GM23338 (cell line): ENCODE measurements at regions not wholly inside any gene's neighbourhood (a gene's known extent, or its start where the extent isn't known, plus 50 kb on each side); places are given as distances from the start of the nearest gene placed in this dataset.

Experiments
- ATAC-seq: fragments of 200-7000 bp; cut with Tn5 transposase; 3 replicates; pipeline ENCODE4 v1.9.1; 2020
- DNase-seq: peaks from one replicate; pipeline ENCODE4 v3.0.0-alpha.2; 2015; ENCODE audit warnings: low spot score
- H2AFZ ChIP-seq: fragments of 200-600 bp; sonication (generic); 2 replicates; pipeline ENCODE4 v1.8.0; 2016; ENCODE audit warnings: antibody characterized with exemption, mild to moderate bottlenecking, moderate library complexity
- H3F3A ChIP-seq: fragments of 200-600 bp; sonication (generic); replicated peaks from 2 replicates; pipeline ENCODE4 v1.8.0; 2017; ENCODE audit warnings: antibody characterized with exemption, mixed run types, low read depth
- H3K27ac ChIP-seq: fragments of 200-600 bp; sonication (generic); 2 replicates; pipeline ENCODE4 v1.6.1; 2016; ENCODE audit warnings: low read depth
- H3K27me3 ChIP-seq: fragments of 200-600 bp; sonication (generic); 2 replicates; pipeline ENCODE4 v1.8.0; 2016; ENCODE audit warnings: mild to moderate bottlenecking, mixed run types, moderate library complexity; ENCODE audit not compliant: insufficient read depth
- H3K36me3 ChIP-seq: fragments of 200-600 bp; sonication (generic); 2 replicates; pipeline ENCODE4 v1.8.0; 2016; ENCODE audit warnings: mild to moderate bottlenecking; ENCODE audit not compliant: insufficient read depth
- H3K4me1 ChIP-seq: fragments of 200-600 bp; sonication (generic); 2 replicates; pipeline ENCODE4 v1.8.0; 2016; ENCODE audit warnings: mild to moderate bottlenecking, moderate library complexity; ENCODE audit not compliant: insufficient read depth
- H3K4me2 ChIP-seq: fragments of 200-600 bp; sonication (generic); 2 replicates; pipeline ENCODE4 v1.7.1; 2017; ENCODE audit warnings: mixed run types
- H3K4me3 ChIP-seq: fragments of 200-600 bp; sonication (generic); 2 replicates; pipeline ENCODE4 v1.6.1; 2016; ENCODE audit warnings: mixed run types
- H3K79me2 ChIP-seq: fragments of 200-600 bp; sonication (generic); replicated peaks from 2 replicates; pipeline ENCODE4 v1.8.0; 2017; ENCODE audit warnings: mild to moderate bottlenecking; ENCODE audit not compliant: insufficient read depth
- H3K9me2 ChIP-seq: fragments of 200-600 bp; sonication (generic); 2 replicates; pipeline ENCODE4 v1.8.0; 2017; ENCODE audit not compliant: insufficient read depth
- H4K20me1 ChIP-seq: fragments of 200-600 bp; sonication (generic); replicated peaks from 2 replicates; pipeline ENCODE4 v1.8.0; 2017; ENCODE audit warnings: mild to moderate bottlenecking; ENCODE audit not compliant: insufficient read depth
- H3K27ac Mint-ChIP-seq: 2 replicates; pipeline ENCODE4 v1.8.0; 2020; ENCODE audit warnings: inconsistent platforms, mild to moderate bottlenecking, moderate library complexity, mixed read lengths
- H3K27me3 Mint-ChIP-seq: 3 replicates; pipeline ENCODE4 v1.8.0; 2022; ENCODE audit warnings: low read depth, mild to moderate bottlenecking, moderate library complexity, mixed read lengths, inconsistent platforms; ENCODE audit not compliant: insufficient read depth, poor library complexity
- H3K36me3 Mint-ChIP-seq: 3 replicates; pipeline ENCODE4 v1.8.0; 2021; ENCODE audit warnings: low read depth, mild to moderate bottlenecking, inconsistent platforms, moderate library complexity, mixed read lengths
- H3K4me1 Mint-ChIP-seq: 3 replicates; pipeline ENCODE4 v1.8.0; 2020; ENCODE audit warnings: mild to moderate bottlenecking, inconsistent platforms, mixed read lengths
- H3K4me3 Mint-ChIP-seq: 3 replicates; pipeline ENCODE4 v1.8.0; 2021; ENCODE audit warnings: moderate library complexity, mild to moderate bottlenecking, inconsistent platforms, mixed read lengths
- H3K9me3 Mint-ChIP-seq: 3 replicates; pipeline ENCODE4 v1.8.0; 2020; ENCODE audit warnings: moderate library complexity, mild to moderate bottlenecking, inconsistent platforms, mixed read lengths
- CREB1 ChIP-seq: fragments of 250-450 bp; sonication (Bioruptor Pico); IDR thresholded peaks from 2 replicates; pipeline ENCODE4 v1.5.0; 2020; ENCODE audit warnings: low read depth, mild to moderate bottlenecking, moderate library complexity
- EZH2 ChIP-seq: fragments of 200-600 bp; sonication (generic); IDR thresholded peaks from one replicate; pipeline ENCODE4 v1.8.0; 2017; ENCODE audit warnings: antibody characterized with exemption, mild to moderate bottlenecking, low read depth; ENCODE audit not compliant: unreplicated experiment
- EZH2phosphoT487 ChIP-seq: fragments of 200-600 bp; sonication (generic); IDR thresholded peaks from one replicate; pipeline ENCODE4 v1.8.1; 2018; ENCODE audit warnings: antibody characterized with exemption; ENCODE audit not compliant: unreplicated experiment
- JUNB ChIP-seq: IDR thresholded peaks from one replicate; pipeline ENCODE4 v1.6.1; 2016; ENCODE audit warnings: antibody characterized with exemption; ENCODE audit not compliant: unreplicated experiment
- NANOG ChIP-seq: IDR thresholded peaks from 2 replicates; pipeline ENCODE4 v1.6.1; 2016; ENCODE audit warnings: antibody characterized with exemption, borderline replicate concordance
- POLR2AphosphoS5 ChIP-seq: IDR thresholded peaks from 2 replicates; pipeline ENCODE4 v1.6.1; 2016; ENCODE audit warnings: antibody characterized with exemption, low read depth
- STAT1 ChIP-seq: IDR thresholded peaks from one replicate; pipeline ENCODE4 v1.6.1; 2016; ENCODE audit warnings: antibody characterized with exemption; ENCODE audit not compliant: unreplicated experiment
- ZNF114 ChIP-seq: fragments of 250-450 bp; sonication (Bioruptor Pico); IDR thresholded peaks from 2 replicates; pipeline ENCODE4 v1.5.0; 2020; ENCODE audit warnings: mild to moderate bottlenecking, moderate library complexity
- ZNF331 ChIP-seq: fragments of 250-450 bp; sonication (Bioruptor Pico); IDR thresholded peaks from 2 replicates; pipeline ENCODE4 v1.5.0; 2020; ENCODE audit warnings: low read depth, mild to moderate bottlenecking, moderate library complexity
- TF ChIP-seq, protein P1 (sequence below): IDR thresholded peaks from one replicate; pipeline ENCODE4 v1.6.1; 2018; ENCODE audit warnings: antibody characterized with exemption; ENCODE audit not compliant: unreplicated experiment
- TF ChIP-seq, protein P2 (sequence below), 2 experiments: fragments of 200-600 bp in 1 of 2; sonication (generic) in 1 of 2; conservative IDR thresholded peaks; 2 replicates each; pipeline versions ENCODE4 v1.5.1 to v1.6.1; 2016 to 2017; ENCODE audit warnings: antibody characterized with exemption in 2 of 2, low read depth in 2 of 2, mild to moderate bottlenecking in 2 of 2, moderate library complexity in 1 of 2
- TF ChIP-seq, protein P3 (sequence below): IDR thresholded peaks from 2 replicates; pipeline ENCODE4 v1.6.1; 2016; ENCODE audit warnings: antibody characterized with exemption
- TF ChIP-seq, protein P4 (sequence below): fragments of 250-450 bp; sonication (Bioruptor Pico); IDR thresholded peaks from 2 replicates; pipeline ENCODE4 v1.5.0; 2020; ENCODE audit warnings: mild to moderate bottlenecking, moderate library complexity

DNA sequence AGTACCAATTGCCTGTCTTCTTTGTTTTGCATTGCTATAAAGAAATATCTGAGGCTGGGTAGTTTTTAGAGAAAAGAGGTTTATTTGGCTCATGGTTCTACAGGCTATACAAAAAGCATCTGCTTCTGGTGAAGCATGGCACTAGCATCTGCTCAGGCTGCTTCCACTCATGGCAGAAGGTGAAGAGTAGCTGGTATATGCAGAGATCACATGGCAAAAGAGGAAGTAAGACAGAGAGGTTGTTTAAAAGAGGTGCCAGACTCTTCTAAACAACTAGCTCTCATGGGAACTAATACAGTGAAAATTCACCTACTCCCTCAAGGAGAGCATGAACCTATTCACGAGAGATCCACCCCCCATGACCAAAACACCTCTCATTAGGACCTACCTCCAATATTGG is 56.7 kb upstream of the GUCA2B start:
- ATAC-seq: no peak
- Histone ChIP-seq H3K4me1 (no peaks in the 10 kb centered on the region), H3K27ac (no peak overlapping the region), H3F3A (no peaks in the 10 kb centered on the region), H3K4me2 (no peak overlapping the region), H4K20me1 (no peaks in the 10 kb centered on the region), H2AFZ (no peak overlapping the region), H3K4me3 (no peak overlapping the region), H3K27me3 (no peaks in the 10 kb centered on the region), H3K9me2 (peaks cover 4% of the 10 kb centered on the region; the same call in 1 of the 2 replicates), H3K36me3 (no peaks in the 10 kb centered on the region), H3K79me2 (no peaks in the 10 kb centered on the region)
- Mint-ChIP-seq H3K36me3 (peaks cover 3% of the 10 kb centered on the region; the same call in 1 of the 3 replicates), H3K4me3 (no peak overlapping the region), H3K4me1 (no peaks in the 10 kb centered on the region), H3K27me3 (no peaks in the 10 kb centered on the region), H3K27ac (no peak overlapping the region), H3K9me3 (peaks cover 15% of the 10 kb centered on the region)
- no peak for DNase-seq
- TF ChIP-seq, protein P1, sequence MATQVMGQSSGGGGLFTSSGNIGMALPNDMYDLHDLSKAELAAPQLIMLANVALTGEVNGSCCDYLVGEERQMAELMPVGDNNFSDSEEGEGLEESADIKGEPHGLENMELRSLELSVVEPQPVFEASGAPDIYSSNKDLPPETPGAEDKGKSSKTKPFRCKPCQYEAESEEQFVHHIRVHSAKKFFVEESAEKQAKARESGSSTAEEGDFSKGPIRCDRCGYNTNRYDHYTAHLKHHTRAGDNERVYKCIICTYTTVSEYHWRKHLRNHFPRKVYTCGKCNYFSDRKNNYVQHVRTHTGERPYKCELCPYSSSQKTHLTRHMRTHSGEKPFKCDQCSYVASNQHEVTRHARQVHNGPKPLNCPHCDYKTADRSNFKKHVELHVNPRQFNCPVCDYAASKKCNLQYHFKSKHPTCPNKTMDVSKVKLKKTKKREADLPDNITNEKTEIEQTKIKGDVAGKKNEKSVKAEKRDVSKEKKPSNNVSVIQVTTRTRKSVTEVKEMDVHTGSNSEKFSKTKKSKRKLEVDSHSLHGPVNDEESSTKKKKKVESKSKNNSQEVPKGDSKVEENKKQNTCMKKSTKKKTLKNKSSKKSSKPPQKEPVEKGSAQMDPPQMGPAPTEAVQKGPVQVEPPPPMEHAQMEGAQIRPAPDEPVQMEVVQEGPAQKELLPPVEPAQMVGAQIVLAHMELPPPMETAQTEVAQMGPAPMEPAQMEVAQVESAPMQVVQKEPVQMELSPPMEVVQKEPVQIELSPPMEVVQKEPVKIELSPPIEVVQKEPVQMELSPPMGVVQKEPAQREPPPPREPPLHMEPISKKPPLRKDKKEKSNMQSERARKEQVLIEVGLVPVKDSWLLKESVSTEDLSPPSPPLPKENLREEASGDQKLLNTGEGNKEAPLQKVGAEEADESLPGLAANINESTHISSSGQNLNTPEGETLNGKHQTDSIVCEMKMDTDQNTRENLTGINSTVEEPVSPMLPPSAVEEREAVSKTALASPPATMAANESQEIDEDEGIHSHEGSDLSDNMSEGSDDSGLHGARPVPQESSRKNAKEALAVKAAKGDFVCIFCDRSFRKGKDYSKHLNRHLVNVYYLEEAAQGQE: no peak
- TF ChIP-seq STAT1 (no peak), EZH2 (no peak), ZNF331 (CRISPR knock-in tag) (no peak), NANOG (no peak), JUNB (no peak), POLR2AphosphoS5 (no peak), CREB1 (CRISPR knock-in tag) (no peak), ZNF114 (no peak), EZH2phosphoT487 (no peak)
- TF ChIP-seq, protein P2, sequence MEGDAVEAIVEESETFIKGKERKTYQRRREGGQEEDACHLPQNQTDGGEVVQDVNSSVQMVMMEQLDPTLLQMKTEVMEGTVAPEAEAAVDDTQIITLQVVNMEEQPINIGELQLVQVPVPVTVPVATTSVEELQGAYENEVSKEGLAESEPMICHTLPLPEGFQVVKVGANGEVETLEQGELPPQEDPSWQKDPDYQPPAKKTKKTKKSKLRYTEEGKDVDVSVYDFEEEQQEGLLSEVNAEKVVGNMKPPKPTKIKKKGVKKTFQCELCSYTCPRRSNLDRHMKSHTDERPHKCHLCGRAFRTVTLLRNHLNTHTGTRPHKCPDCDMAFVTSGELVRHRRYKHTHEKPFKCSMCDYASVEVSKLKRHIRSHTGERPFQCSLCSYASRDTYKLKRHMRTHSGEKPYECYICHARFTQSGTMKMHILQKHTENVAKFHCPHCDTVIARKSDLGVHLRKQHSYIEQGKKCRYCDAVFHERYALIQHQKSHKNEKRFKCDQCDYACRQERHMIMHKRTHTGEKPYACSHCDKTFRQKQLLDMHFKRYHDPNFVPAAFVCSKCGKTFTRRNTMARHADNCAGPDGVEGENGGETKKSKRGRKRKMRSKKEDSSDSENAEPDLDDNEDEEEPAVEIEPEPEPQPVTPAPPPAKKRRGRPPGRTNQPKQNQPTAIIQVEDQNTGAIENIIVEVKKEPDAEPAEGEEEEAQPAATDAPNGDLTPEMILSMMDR (conservative IDR thresholded peaks at IDR 0.05; ENCODE audit: low read depth in 2 of 2): no peak
- TF ChIP-seq, protein P3, sequence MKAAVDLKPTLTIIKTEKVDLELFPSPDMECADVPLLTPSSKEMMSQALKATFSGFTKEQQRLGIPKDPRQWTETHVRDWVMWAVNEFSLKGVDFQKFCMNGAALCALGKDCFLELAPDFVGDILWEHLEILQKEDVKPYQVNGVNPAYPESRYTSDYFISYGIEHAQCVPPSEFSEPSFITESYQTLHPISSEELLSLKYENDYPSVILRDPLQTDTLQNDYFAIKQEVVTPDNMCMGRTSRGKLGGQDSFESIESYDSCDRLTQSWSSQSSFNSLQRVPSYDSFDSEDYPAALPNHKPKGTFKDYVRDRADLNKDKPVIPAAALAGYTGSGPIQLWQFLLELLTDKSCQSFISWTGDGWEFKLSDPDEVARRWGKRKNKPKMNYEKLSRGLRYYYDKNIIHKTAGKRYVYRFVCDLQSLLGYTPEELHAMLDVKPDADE: no peak
- TF ChIP-seq, protein P4, sequence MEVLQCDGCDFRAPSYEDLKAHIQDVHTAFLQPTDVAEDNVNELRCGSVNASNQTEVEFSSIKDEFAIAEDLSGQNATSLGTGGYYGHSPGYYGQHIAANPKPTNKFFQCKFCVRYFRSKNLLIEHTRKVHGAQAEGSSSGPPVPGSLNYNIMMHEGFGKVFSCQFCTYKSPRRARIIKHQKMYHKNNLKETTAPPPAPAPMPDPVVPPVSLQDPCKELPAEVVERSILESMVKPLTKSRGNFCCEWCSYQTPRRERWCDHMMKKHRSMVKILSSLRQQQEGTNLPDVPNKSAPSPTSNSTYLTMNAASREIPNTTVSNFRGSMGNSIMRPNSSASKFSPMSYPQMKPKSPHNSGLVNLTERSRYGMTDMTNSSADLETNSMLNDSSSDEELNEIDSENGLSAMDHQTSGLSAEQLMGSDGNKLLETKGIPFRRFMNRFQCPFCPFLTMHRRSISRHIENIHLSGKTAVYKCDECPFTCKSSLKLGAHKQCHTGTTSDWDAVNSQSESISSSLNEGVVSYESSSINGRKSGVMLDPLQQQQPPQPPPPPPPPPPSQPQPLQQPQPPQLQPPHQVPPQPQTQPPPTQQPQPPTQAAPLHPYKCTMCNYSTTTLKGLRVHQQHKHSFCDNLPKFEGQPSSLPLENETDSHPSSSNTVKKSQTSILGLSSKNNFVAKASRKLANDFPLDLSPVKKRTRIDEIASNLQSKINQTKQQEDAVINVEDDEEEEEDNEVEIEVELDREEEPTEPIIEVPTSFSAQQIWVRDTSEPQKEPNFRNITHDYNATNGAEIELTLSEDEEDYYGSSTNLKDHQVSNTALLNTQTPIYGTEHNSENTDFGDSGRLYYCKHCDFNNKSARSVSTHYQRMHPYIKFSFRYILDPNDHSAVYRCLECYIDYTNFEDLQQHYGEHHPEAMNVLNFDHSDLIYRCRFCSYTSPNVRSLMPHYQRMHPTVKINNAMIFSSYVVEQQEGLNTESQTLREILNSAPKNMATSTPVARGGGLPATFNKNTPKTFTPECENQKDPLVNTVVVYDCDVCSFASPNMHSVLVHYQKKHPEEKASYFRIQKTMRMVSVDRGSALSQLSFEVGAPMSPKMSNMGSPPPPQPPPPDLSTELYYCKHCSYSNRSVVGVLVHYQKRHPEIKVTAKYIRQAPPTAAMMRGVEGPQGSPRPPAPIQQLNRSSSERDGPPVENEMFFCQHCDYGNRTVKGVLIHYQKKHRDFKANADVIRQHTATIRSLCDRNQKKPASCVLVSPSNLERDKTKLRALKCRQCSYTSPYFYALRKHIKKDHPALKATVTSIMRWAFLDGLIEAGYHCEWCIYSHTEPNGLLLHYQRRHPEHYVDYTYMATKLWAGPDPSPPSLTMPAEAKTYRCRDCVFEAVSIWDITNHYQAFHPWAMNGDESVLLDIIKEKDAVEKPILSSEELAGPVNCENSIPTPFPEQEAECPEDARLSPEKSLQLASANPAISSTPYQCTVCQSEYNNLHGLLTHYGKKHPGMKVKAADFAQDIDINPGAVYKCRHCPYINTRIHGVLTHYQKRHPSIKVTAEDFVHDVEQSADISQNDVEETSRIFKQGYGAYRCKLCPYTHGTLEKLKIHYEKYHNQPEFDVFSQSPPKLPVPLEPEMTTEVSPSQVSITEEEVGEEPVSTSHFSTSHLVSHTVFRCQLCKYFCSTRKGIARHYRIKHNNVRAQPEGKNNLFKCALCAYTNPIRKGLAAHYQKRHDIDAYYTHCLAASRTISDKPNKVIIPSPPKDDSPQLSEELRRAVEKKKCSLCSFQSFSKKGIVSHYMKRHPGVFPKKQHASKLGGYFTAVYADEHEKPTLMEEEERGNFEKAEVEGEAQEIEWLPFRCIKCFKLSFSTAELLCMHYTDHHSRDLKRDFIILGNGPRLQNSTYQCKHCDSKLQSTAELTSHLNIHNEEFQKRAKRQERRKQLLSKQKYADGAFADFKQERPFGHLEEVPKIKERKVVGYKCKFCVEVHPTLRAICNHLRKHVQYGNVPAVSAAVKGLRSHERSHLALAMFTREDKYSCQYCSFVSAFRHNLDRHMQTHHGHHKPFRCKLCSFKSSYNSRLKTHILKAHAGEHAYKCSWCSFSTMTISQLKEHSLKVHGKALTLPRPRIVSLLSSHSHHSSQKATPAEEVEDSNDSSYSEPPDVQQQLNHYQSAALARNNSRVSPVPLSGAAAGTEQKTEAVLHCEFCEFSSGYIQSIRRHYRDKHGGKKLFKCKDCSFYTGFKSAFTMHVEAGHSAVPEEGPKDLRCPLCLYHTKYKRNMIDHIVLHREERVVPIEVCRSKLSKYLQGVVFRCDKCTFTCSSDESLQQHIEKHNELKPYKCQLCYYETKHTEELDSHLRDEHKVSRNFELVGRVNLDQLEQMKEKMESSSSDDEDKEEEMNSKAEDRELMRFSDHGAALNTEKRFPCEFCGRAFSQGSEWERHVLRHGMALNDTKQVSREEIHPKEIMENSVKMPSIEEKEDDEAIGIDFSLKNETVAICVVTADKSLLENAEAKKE (CRISPR knock-in tag): no peak
